DMS 273 (cell line): ENCODE measurements at regions not wholly inside any gene's neighbourhood (a gene's known extent, or its start where the extent isn't known, plus 50 kb on each side); places are given as distances from the start of the nearest gene placed in this dataset.
"Not testable (repeated sequence)": the region's sequence is repeated elsewhere in the genome, so short reads cannot be mapped to it uniquely, and the experiment has no call there.

Experiments used
- DNase-seq: peaks from one replicate; lab custom pipeline; 2025; ENCODE audit not compliant: unreplicated experiment; lab: John Stamatoyannopoulos, UW

GRCh38 chr10:33965795-33966581 lies 631.5 kb upstream of the NRP1 start:
- DNase-seq = no peak

GRCh38 chr10:33963729-33964128 lies 629.3 kb upstream of the NRP1 start:
- no peak for DNase-seq

GRCh38 chr10:33956322-33956721 lies 621.9 kb upstream of the NRP1 start:
- DNase-seq = not testable (repeated sequence)

GRCh38 chr10:33955676-33956075 lies 621.2 kb upstream of the NRP1 start:
- no peak for DNase-seq

GRCh38 chr10:33952692-33953360 lies 618.4 kb upstream of the NRP1 start:
- DNase-seq = no peak

- no peak for DNase-seq
Measured at GRCh38 chr10:33950206-33950605, 615.7 kb upstream of the NRP1 start.

GRCh38 chr10:33947544-33947943 lies 613.1 kb upstream of the NRP1 start:
- DNase-seq = no peak

- no peak for DNase-seq
Measured at GRCh38 chr10:33945051-33945450, 610.6 kb upstream of the NRP1 start.

GRCh38 chr10:33942508-33942907 lies 608.0 kb upstream of the NRP1 start:
- no peak for DNase-seq

GRCh38 chr10:33939892-33940291 lies 605.4 kb upstream of the NRP1 start:
- no peak for DNase-seq

- DNase-seq = no peak
Measured at GRCh38 chr10:33939410-33939809, 604.9 kb upstream of the NRP1 start.

GRCh38 chr10:33938001-33938400 lies 603.5 kb upstream of the NRP1 start:
- DNase-seq = peak; percentile 8

GRCh38 chr10:33937036-33937730 lies 602.7 kb upstream of the NRP1 start:
- DNase-seq = no peak

GRCh38 chr10:33935350-33935749 lies 600.9 kb upstream of the NRP1 start:
- DNase-seq = no peak

GRCh38 chr10:33930079-33930478 lies 595.6 kb upstream of the NRP1 start:
- no peak for DNase-seq

GRCh38 chr10:33927347-33927746 lies 592.9 kb upstream of the NRP1 start:
- DNase-seq = no peak

GRCh38 chr10:33921970-33922605 lies 587.6 kb upstream of the NRP1 start:
- DNase-seq = no peak

GRCh38 chr10:33920351-33920750 lies 585.9 kb upstream of the NRP1 start:
- no peak for DNase-seq

- no peak for DNase-seq
Measured at GRCh38 chr10:33919244-33919643, 584.8 kb upstream of the NRP1 start.

GRCh38 chr10:33917069-33917780 lies 582.8 kb upstream of the NRP1 start:
- peak; percentile 26 for DNase-seq

GRCh38 chr10:33914746-33915145 lies 580.3 kb upstream of the NRP1 start:
- DNase-seq = no peak
